Ishikawa (cell line): ENCODE measurements at regions not wholly inside any gene's neighbourhood (a gene's known extent, or its start where the extent isn't known, plus 50 kb on each side); places are given as distances from the start of the nearest gene placed in this dataset.

Experiments
- CEBPB ChIP-seq: IDR thresholded peaks from 2 replicates; pipeline ENCODE4 v1.6.1; 2012
- CREB1 ChIP-seq: IDR thresholded peaks from 2 replicates; pipeline ENCODE4 v1.6.1; 2012; ENCODE audit warnings: low read depth
- EGR1 ChIP-seq: IDR thresholded peaks from 2 replicates; pipeline ENCODE4 v1.6.1; 2012
- EP300 ChIP-seq: IDR thresholded peaks from 2 replicates; pipeline ENCODE4 v1.6.1; 2012; ENCODE audit warnings: borderline replicate concordance
- FOXM1 ChIP-seq: IDR thresholded peaks from 2 replicates; pipeline ENCODE4 v1.6.1; 2012; ENCODE audit warnings: low read depth, borderline replicate concordance
- NFIC ChIP-seq: IDR thresholded peaks from 2 replicates; pipeline ENCODE4 v1.6.1; 2012
- RAD21 ChIP-seq: IDR thresholded peaks from 2 replicates; pipeline ENCODE4 v1.6.1; 2012; ENCODE audit warnings: low read depth
- TAF1 ChIP-seq: IDR thresholded peaks from 2 replicates; pipeline ENCODE4 v1.6.1; 2012; ENCODE audit warnings: low read depth, mild to moderate bottlenecking
- TCF12 ChIP-seq: IDR thresholded peaks from 2 replicates; pipeline ENCODE4 v1.6.1; 2012; ENCODE audit warnings: low read depth
- TEAD4 ChIP-seq: IDR thresholded peaks from 2 replicates; pipeline ENCODE4 v1.6.1; 2012
- YY1 ChIP-seq: IDR thresholded peaks from 2 replicates; pipeline ENCODE4 v1.6.1; 2012; ENCODE audit warnings: low read depth
- ZBTB7A ChIP-seq: IDR thresholded peaks from 2 replicates; pipeline ENCODE4 v1.6.1; 2012; ENCODE audit warnings: low read depth
- TF ChIP-seq, protein P1 (sequence below): IDR thresholded peaks from 2 replicates; pipeline ENCODE4 v1.6.1; 2012
- TF ChIP-seq, protein P2 (sequence below): IDR thresholded peaks from 2 replicates; pipeline ENCODE4 v1.6.1; 2012; ENCODE audit warnings: low read depth, mild to moderate bottlenecking
- TF ChIP-seq, protein P3 (sequence below): IDR thresholded peaks from 2 replicates; pipeline ENCODE4 v1.6.1; 2012

DNA sequence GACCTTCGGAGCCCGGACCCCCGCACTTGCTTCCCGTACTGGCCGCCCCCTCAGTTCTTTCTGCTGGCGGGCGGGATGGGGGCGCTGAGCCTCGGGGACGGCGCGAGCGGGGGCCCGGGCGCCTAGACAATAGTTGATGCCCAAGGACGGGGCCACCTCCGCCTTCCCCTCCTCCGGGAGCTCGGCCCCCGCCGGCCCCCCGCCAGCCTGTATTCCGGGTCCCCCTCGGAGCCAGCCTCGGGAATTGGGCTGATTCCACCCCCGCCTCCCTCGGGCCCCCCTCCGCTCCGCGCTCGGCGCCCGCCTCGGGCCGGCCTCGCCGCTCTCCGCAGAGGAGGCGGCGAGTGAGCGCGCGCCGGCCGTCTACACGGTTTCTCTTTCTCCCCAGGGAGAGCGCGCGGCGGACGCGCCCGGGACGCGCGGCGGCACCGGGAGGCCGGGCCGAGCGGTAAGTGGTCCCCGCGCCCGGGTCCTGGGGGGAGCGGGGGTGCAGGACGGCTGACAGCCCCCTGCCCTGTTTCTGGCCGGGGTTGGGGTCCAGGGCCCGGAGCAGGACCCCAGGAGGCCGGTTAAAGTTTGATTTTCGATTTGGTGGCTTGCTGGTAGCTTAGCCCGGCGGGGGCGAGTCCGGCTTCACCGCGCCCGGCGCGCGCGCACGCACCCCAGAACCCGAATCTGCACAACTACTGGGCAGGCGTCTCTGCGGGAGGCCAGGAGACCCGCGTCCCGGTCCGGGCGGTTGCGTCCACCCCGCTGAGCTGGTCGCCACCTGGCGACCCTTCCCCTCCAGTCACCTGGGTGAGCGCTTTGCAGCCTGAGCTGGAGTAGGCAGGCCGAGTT is 413.7 kb downstream of the PCNX1 start:
- TF ChIP-seq, protein P1, sequence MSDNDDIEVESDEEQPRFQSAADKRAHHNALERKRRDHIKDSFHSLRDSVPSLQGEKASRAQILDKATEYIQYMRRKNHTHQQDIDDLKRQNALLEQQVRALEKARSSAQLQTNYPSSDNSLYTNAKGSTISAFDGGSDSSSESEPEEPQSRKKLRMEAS = no peak
- TF ChIP-seq EP300 (no peak), FOXM1 (no peak), CEBPB (no peak), YY1 (no peak), TEAD4 (no peak), RAD21 (no peak), TCF12 (no peak)
- TF ChIP-seq, protein P2, sequence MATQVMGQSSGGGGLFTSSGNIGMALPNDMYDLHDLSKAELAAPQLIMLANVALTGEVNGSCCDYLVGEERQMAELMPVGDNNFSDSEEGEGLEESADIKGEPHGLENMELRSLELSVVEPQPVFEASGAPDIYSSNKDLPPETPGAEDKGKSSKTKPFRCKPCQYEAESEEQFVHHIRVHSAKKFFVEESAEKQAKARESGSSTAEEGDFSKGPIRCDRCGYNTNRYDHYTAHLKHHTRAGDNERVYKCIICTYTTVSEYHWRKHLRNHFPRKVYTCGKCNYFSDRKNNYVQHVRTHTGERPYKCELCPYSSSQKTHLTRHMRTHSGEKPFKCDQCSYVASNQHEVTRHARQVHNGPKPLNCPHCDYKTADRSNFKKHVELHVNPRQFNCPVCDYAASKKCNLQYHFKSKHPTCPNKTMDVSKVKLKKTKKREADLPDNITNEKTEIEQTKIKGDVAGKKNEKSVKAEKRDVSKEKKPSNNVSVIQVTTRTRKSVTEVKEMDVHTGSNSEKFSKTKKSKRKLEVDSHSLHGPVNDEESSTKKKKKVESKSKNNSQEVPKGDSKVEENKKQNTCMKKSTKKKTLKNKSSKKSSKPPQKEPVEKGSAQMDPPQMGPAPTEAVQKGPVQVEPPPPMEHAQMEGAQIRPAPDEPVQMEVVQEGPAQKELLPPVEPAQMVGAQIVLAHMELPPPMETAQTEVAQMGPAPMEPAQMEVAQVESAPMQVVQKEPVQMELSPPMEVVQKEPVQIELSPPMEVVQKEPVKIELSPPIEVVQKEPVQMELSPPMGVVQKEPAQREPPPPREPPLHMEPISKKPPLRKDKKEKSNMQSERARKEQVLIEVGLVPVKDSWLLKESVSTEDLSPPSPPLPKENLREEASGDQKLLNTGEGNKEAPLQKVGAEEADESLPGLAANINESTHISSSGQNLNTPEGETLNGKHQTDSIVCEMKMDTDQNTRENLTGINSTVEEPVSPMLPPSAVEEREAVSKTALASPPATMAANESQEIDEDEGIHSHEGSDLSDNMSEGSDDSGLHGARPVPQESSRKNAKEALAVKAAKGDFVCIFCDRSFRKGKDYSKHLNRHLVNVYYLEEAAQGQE = no peak

DNA sequence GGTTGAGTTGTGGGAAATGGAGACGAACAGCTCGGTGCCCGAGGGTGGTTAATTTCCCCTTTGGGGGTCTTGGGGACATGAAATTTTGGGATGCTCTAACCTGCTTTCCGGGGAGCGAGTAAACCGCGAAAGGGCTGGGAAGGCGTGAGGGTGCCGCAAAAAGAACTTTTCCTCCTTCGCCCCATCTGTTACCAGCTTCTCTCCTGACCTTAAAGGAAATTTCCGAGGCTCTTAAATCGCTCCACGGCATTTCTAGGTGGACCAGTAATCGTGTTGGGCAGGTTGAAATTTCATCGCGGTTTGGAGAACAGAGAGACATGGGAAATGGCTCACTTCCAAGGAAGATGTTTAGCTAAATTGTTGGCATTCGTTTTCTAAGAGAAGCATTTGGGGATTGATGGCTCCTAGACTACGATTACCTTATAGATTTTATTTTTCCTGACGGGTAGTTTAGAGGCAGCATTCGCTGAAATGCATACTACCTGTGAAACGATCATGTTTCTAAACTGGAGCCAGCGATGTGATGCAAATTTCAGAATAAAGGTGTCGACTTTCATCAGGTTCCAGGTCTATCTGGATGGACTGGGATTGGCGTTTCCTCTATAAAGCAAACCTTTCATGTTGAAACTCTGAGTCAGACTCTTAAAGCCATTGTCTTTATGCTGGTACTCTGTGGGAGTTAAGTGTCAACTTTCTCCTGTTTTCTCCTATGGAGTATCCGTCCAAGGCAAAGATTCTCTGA is 414.5 kb downstream of the PCNX1 start:
- TF ChIP-seq TCF12 (peak; percentile 59; the same call in 1 of the 2 replicates), FOXM1 (peak; percentile 11; the same call in 1 of the 2 replicates), CEBPB (peak; percentile 69), NFIC (peak; percentile 71), RAD21 (no peak), EP300 (peak; percentile 67; the same call in 1 of the 2 replicates), TEAD4 (no peak; the same call in 1 of the 2 replicates), ZBTB7A (no peak)

DNA sequence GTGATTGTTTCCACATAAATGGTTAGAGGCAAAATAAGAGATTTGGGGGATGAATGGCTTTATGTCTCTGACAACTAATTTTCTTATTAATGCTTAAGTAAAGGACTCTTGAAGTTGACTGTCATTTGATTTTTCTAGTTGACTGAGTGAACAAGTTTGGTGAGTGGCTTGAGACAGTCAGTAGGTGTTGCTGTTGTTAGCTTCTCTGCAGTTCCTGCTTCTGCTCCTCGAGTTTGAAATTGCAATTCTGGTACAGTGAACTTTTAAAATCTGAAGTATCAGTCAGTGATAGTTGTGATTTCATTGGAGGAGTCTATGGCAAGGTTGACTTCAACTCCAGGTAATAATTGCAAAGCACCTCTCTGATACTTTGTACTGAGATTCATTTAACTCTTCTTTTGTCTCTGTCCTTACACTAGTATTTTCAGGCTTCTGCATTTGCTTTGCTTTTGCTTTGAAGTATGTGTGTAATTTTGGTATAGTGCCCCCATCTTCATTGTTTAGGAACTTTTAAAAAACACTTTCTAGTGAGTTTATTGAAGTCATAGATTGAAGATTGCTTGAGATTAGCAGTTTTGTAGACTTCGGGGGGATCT is 415.5 kb downstream of the PCNX1 start:
- TF ChIP-seq ZBTB7A = no peak
- TF ChIP-seq, protein P1 = no peak
- peak; percentile 53 for TF ChIP-seq RAD21
- TF ChIP-seq CREB1 = no peak

DNA sequence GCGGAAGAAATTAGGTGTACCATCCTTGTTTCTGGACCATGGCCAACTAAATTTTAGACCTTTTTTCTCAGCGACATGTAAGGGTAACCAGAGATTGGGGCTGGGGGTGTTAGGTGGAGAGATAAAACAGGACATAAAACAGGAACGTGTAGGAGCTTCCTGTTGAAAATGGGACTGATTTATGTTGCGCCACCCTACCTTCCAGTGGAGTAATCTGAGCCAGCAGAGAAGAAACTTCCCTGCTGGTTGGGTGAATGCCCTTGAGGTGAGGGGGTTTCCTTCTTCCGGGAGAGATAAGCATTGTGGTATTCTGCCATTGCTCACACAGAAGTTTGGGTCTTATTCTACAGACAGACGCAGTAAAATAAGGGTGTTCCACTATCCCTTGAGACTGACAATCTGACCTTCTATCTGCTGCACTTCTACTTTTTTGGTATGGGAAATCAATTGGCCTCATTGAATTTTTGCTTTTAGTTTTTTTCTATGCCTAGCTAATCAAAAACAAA is 417.6 kb downstream of the PCNX1 start:
- TF ChIP-seq CREB1 (no peak), YY1 (no peak), TAF1 (no peak), TEAD4 (no peak), ZBTB7A (no peak), NFIC (no peak), CEBPB (peak; percentile 50; the same call in 1 of the 2 replicates)
- TF ChIP-seq, protein P2 = no peak
- TF ChIP-seq, protein P3, sequence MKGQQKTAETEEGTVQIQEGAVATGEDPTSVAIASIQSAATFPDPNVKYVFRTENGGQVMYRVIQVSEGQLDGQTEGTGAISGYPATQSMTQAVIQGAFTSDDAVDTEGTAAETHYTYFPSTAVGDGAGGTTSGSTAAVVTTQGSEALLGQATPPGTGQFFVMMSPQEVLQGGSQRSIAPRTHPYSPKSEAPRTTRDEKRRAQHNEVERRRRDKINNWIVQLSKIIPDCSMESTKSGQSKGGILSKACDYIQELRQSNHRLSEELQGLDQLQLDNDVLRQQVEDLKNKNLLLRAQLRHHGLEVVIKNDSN = no peak

DNA sequence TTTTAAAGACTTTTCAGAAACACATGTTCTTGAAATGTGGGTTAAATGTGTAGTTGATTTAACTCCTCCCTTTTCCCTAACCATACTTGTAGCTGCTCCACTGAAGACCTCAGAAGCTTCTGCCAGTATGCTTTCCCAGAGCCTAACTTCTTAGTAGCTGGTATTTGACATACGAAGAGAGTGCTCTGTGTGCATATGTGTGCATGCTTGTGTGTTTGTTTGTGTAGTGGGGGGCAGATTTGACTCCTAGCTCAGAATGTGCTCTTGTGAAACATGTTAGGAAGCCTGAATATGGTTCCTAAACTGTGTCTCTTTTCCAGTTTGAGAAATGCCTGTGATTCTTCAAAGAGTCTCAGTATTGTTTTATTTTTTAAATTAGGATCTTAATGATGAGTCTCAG is 420.4 kb downstream of the PCNX1 start:
- TF ChIP-seq TEAD4 = no peak
- no peak for TF ChIP-seq CEBPB
- no peak for TF ChIP-seq NFIC
- TF ChIP-seq, protein P3 = no peak
- TF ChIP-seq, protein P2 = no peak
- TF ChIP-seq FOXM1 = no peak
- TF ChIP-seq CREB1 = no peak
- no peak for TF ChIP-seq EGR1
- TF ChIP-seq ZBTB7A = no peak
- no peak for TF ChIP-seq EP300
- TF ChIP-seq RAD21 = no peak
